Endothelial cell of umbilical vein (primary cell): ENCODE measurements at regions not wholly inside any gene's neighbourhood (a gene's known extent, or its start where the extent isn't known, plus 50 kb on each side); places are given as distances from the start of the nearest gene placed in this dataset.

ENCODE experiments used
- BruUV-seq: library from RNA; stranded (reverse); fragments of 400-500 nt; replicated peaks from 2 replicates; lab custom pipeline; 2021; lab: Mats Ljungman, UMichigan
- CTCF ChIA-PET: fragments of 300-600, 350-600 bp; sonication (Branson Sonifier 250); formaldehyde crosslinking; loops from one replicate; lab custom pipeline; 2021; ENCODE audit warnings: antibody characterized with exemption, inconsistent platforms; lab: Charles Lee
- POLR2A ChIA-PET: fragments of 300-600, 350-600 bp; sonication (Branson Sonifier 250); formaldehyde crosslinking; loops from one replicate; lab custom pipeline; 2021; ENCODE audit warnings: antibody characterized with exemption, inconsistent platforms; lab: Charles Lee
- DNase-seq: peaks from one replicate; pipeline ENCODE4 v3.0.0-alpha.2; 2011; ENCODE audit warnings: low read depth, low spot score
- FAIRE-seq: peaks from 2 replicates; lab custom pipeline; 2011; peaks lifted over from hg19 to GRCh38; lab: Jason Lieb, UNC
- H2AFZ ChIP-seq: 2 replicates; pipeline ENCODE4 v1.6.0; 2012; ENCODE audit warnings: low read depth, low read length, control low read depth, inconsistent platforms
- H3K27ac ChIP-seq: 2 replicates; pipeline ENCODE4 v1.5.1; 2011; ENCODE audit warnings: low read depth, mild to moderate bottlenecking, control low read depth, low read length, moderate library complexity; ENCODE audit not compliant: insufficient read depth
- H3K27me3 ChIP-seq, 2 experiments: 2 replicates each; pipeline versions ENCODE4 v1.6.0 to v1.6.1; 2011; ENCODE audit warnings: low read length in 2 of 2, mixed read lengths in 1 of 2; ENCODE audit not compliant: control insufficient read depth in 2 of 2, insufficient read depth in 2 of 2
- H3K36me3 ChIP-seq, 2 experiments: 2 replicates in 1 of 2; 3 replicates in 1 of 2; pipeline ENCODE4 v1.5.1; 2011; ENCODE audit warnings: low read length in 2 of 2, mild to moderate bottlenecking in 1 of 2, moderate library complexity in 1 of 2; ENCODE audit not compliant: control insufficient read depth in 2 of 2, insufficient read depth in 2 of 2; ENCODE audit errors: extremely low read depth in 1 of 2
- H3K4me1 ChIP-seq: 3 replicates; pipeline ENCODE4 v1.5.1; 2011; ENCODE audit warnings: mild to moderate bottlenecking, low read length; ENCODE audit not compliant: control insufficient read depth, insufficient read depth; ENCODE audit errors: extremely low read depth
- H3K4me2 ChIP-seq: 2 replicates; pipeline ENCODE4 v1.6.1; 2011; ENCODE audit warnings: low read length, control low read depth, mixed read lengths; ENCODE audit not compliant: insufficient read depth
- H3K4me3 ChIP-seq, 3 experiments: fragments of 200-600 bp in 1 of 3; sonication (generic), shearing (Covaris generic) in 1 of 3; replicated peaks in 1 of 3; 2 replicates each; pipeline ENCODE4 v1.5.1; 2011 to 2016; ENCODE audit warnings: control low read depth in 3 of 3, low read length in 3 of 3, mild to moderate bottlenecking in 2 of 3, inconsistent platforms in 1 of 3, low read depth in 1 of 3, moderate library complexity in 1 of 3; ENCODE audit not compliant: insufficient read depth in 1 of 3
- H3K79me2 ChIP-seq: 2 replicates; pipeline ENCODE4 v1.6.0; 2012; ENCODE audit warnings: low read length, inconsistent platforms; ENCODE audit not compliant: control insufficient read depth, insufficient read depth
- H3K9ac ChIP-seq: replicated peaks from 2 replicates; pipeline ENCODE3; 2011; ENCODE audit warnings: low read length, control low read depth; ENCODE audit not compliant: insufficient read depth; ENCODE audit errors: extremely low read depth
- H3K9me1 ChIP-seq: replicated peaks from 3 replicates; pipeline ENCODE4 v1.6.0; 2011; ENCODE audit warnings: mild to moderate bottlenecking, low read length; ENCODE audit not compliant: control insufficient read depth, insufficient read depth; ENCODE audit errors: extremely low read depth
- H3K9me3 ChIP-seq: replicated peaks from 2 replicates; pipeline ENCODE4 v1.5.1; 2012; ENCODE audit warnings: low read length, inconsistent platforms; ENCODE audit not compliant: control insufficient read depth, insufficient read depth
- H4K20me1 ChIP-seq: replicated peaks from 2 replicates; pipeline ENCODE3; 2011; ENCODE audit warnings: mild to moderate bottlenecking, low read length; ENCODE audit not compliant: control insufficient read depth, insufficient read depth; ENCODE audit errors: extremely low read depth
- CTCF ChIP-seq, 2 donors: IDR thresholded peaks; 1 replicate in 1 of 2; 2 replicates in 1 of 2; pipeline ENCODE4 v1.5.1; 2011; ENCODE audit warnings: low read length in 2 of 2, mild to moderate bottlenecking in 2 of 2, moderate library complexity in 2 of 2, control low read depth in 1 of 2, inconsistent platforms in 1 of 2, low read depth in 1 of 2; ENCODE audit not compliant: insufficient read depth in 1 of 2; ENCODE audit errors: extremely low read depth in 1 of 2
- EZH2 ChIP-seq: IDR thresholded peaks from 2 replicates; pipeline ENCODE4 v1.6.1; 2012; ENCODE audit warnings: borderline replicate concordance, low read depth, mild to moderate bottlenecking, moderate library complexity, low read length, inconsistent platforms; ENCODE audit not compliant: severe bottlenecking
- FOS ChIP-seq: IDR thresholded peaks from 2 replicates; pipeline ENCODE4 v1.6.1; 2011; ENCODE audit warnings: mild to moderate bottlenecking, low read length, moderate library complexity, borderline replicate concordance; ENCODE audit not compliant: insufficient read depth
- GATA2 ChIP-seq: IDR thresholded peaks from 2 replicates; pipeline ENCODE4 v1.7.0; 2011; ENCODE audit warnings: low read depth, mild to moderate bottlenecking, moderate library complexity, mixed read lengths, low read length; ENCODE audit not compliant: insufficient read length, insufficient read depth
- JUN ChIP-seq: IDR thresholded peaks from 2 replicates; pipeline ENCODE4 v1.6.1; 2011; ENCODE audit warnings: borderline replicate concordance, low read depth; ENCODE audit not compliant: insufficient read length, insufficient read depth
- MYC ChIP-seq: IDR thresholded peaks from one replicate; pipeline ENCODE4 v1.6.1; 2011; ENCODE audit warnings: mild to moderate bottlenecking, low read depth, low read length
- POLR2A ChIP-seq: IDR thresholded peaks from 2 replicates; pipeline ENCODE4 v1.6.1; 2012; ENCODE audit warnings: low read depth, mild to moderate bottlenecking, control low read depth, low read length
- POLR2AphosphoS5 ChIP-seq: IDR thresholded peaks from 2 replicates; pipeline ENCODE4 v1.6.1; 2012; ENCODE audit warnings: low read depth, mild to moderate bottlenecking, control low read depth, low read length, moderate library complexity; ENCODE audit not compliant: insufficient read depth
- dilution Hi-C: fragments of 300-500 bp; cut with MboI; formaldehyde crosslinking; loops from one replicate; pipeline ENCODE4 v1.15.0; 2019; ENCODE audit warnings: low sequenced_read_pairs; ENCODE audit not compliant: extremely low pct_ligation_motif_present
- intact Hi-C: fragments of 100-400 bp; cut with micrococcal nuclease; formaldehyde crosslinking; loops from one replicate; pipeline ENCODE4 v1.10.0; 2022
- TF ChIP-seq, protein P1 (sequence below): IDR thresholded peaks from 2 replicates; pipeline ENCODE4 v1.6.1; 2011; ENCODE audit not compliant: insufficient read depth, insufficient read length

DNA sequence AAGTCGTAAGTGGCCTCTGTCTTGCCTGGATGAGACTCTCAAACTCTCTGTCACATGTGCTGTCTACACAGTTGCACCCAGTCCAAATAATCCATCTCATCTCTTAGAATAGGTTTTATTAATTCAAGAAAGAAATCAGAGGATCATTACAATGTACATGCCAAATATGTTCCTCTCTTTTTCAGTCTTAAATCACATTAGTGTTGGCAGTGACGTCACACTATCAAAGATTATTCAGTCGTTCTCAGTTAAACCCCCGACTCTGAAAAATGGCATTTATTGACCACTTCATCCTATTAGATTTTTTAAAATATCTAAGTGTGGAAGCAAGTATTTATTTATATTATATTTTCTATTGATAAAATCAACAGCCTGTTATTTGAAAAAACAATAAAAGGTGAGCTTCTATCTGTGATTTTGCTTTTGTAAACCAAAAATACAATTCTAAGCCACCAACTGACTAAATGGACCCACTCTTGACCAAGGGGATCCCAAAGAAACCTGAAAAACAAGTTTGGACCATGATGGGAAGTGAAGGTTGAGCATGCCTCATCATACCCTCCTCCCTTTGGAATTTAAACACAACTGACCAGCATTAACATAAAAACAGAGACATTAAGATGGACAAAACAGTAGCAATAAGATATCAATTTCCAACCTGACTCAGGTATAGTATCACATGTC lies 1894.4 kb upstream of the LRRTM1 start:
- Histone ChIP-seq H3K36me3 (no peaks in the 10 kb centered on the region), H3K79me2 (no peaks in the 10 kb centered on the region), H2AFZ (no peak overlapping the region), H4K20me1 (no peaks in the 10 kb centered on the region), H3K4me1 (no peaks in the 10 kb centered on the region), H3K4me3 (no peak overlapping the region), H3K27me3 (no peaks in the 10 kb centered on the region), H3K9ac (no peak overlapping the region), H3K9me1 (no peaks in the 10 kb centered on the region), H3K9me3 (no peaks in the 10 kb centered on the region), H3K27ac (no peak overlapping the region), H3K4me2 (no peak overlapping the region)
- ChIA-PET CTCF (interaction anchor here (1.2 kb wide), 1 partner anchor 10 kb away, joined by 4 read pairs; no protein-coding TSS in a partner anchor), POLR2A (no interaction called here)
- intact Hi-C loops: no loop called here
- DNase-seq (no peak), FAIRE-seq (no peak)
- dilution Hi-C loops: no loop called here
- TF ChIP-seq MYC: no peak
- TF ChIP-seq FOS: no peak
- TF ChIP-seq CTCF (IDR thresholded peaks at IDR 0.05; ENCODE audit: extremely low read depth in 1 of 2, insufficient read depth in 1 of 2, low read depth in 1 of 2, low read length in 2 of 2): no peak
- no peak for TF ChIP-seq EZH2
- TF ChIP-seq GATA2: no peak
- TF ChIP-seq POLR2A: no peak
- TF ChIP-seq, protein P1, sequence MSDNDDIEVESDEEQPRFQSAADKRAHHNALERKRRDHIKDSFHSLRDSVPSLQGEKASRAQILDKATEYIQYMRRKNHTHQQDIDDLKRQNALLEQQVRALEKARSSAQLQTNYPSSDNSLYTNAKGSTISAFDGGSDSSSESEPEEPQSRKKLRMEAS: no peak
- TF ChIP-seq POLR2AphosphoS5: no peak
- TF ChIP-seq JUN: no peak
- no TSS peak for BruUV-seq
